Vagina (tissue), 2 donors: ENCODE measurements at regions not wholly inside any gene's neighbourhood (a gene's known extent, or its start where the extent isn't known, plus 50 kb on each side); places are given as distances from the start of the nearest gene placed in this dataset.

Experiments used
- DNase-seq, 2 donors: peaks; one replicate each; pipeline ENCODE4 v3.0.0-alpha.2; 2017; ENCODE audit errors: extremely low spot score in 2 of 2
- H3K27ac ChIP-seq: fragments of 200-600 bp; sonication (generic); one replicate; pipeline ENCODE4 v1.5.1; 2019
- H3K27me3 ChIP-seq: fragments of 200-600 bp; sonication (generic); one replicate; pipeline ENCODE4 v1.5.1; 2019
- H3K36me3 ChIP-seq, 2 donors: fragments of 200-600 bp; sonication (generic); one replicate each; pipeline ENCODE4 v1.5.1; 2017 to 2019
- H3K4me1 ChIP-seq: fragments of 200-600 bp; sonication (generic); one replicate; pipeline ENCODE4 v1.5.1; 2019
- H3K4me3 ChIP-seq, 2 donors: fragments of 200-600 bp; sonication (generic); 1 replicate in 1 of 2; 2 replicates in 1 of 2; pipeline ENCODE4 v1.5.1; 2016 to 2019
- H3K9me3 ChIP-seq: fragments of 200-600 bp; sonication (generic); one replicate; pipeline ENCODE4 v1.5.1; 2019
- CTCF ChIP-seq, 3 experiments: fragments of 450-650 bp in 2 of 3; fragments of 200-600 bp in 1 of 3; sonication (generic) in 1 of 3; IDR thresholded peaks; one replicate each; pipeline ENCODE4 v1.5.1; 2017 to 2019; ENCODE audit warnings: antibody characterized with exemption in 3 of 3, mild to moderate bottlenecking in 2 of 3, moderate library complexity in 2 of 3
- POLR2A ChIP-seq, 2 donors: fragments of 450-650 bp; IDR thresholded peaks; one replicate each; pipeline ENCODE4 v1.6.1; 2017; ENCODE audit warnings: antibody characterized with exemption in 2 of 2, mild to moderate bottlenecking in 2 of 2, moderate library complexity in 2 of 2
- POLR2AphosphoS5 ChIP-seq, 2 donors: sonication (generic); formaldehyde crosslinking; IDR thresholded peaks; one replicate each; pipeline ENCODE4 v1.9.0; 2017; ENCODE audit warnings: antibody characterized with exemption in 2 of 2, mild to moderate bottlenecking in 2 of 2, low read depth in 1 of 2; ENCODE audit not compliant: insufficient read depth in 1 of 2
- intact Hi-C: fragments of 100-400 bp; cut with DNase I; formaldehyde crosslinking; loops from one replicate; pipeline ENCODE4 v1.15.1; 2023

- no peaks in the 10 kb centered on the region for H3K27me3 ChIP-seq
- no peak for DNase-seq
- no peaks in the 10 kb centered on the region for H3K36me3 ChIP-seq
- TF ChIP-seq POLR2A (IDR thresholded peaks at IDR 0.05) (no peak), POLR2AphosphoS5 (IDR thresholded peaks at IDR 0.05; ENCODE audit: insufficient read depth in 1 of 2, low read depth in 1 of 2) (no peak), CTCF (IDR thresholded peaks at IDR 0.05) (no peak)
- no peak overlapping the region for H3K4me3 ChIP-seq
- no peak overlapping the region for H3K27ac ChIP-seq
- H3K4me1 ChIP-seq: no peaks in the 10 kb centered on the region
- no peaks in the 10 kb centered on the region for H3K9me3 ChIP-seq
- intact Hi-C loops: no loop called here
These were observed 427.5 kb downstream of the ADRA2A start for GRCh38 chr10:111504376-111504775.

- no peaks in the 10 kb centered on the region for H3K9me3 ChIP-seq
- no peaks in the 10 kb centered on the region for H3K4me1 ChIP-seq
- no peak overlapping the region for H3K27ac ChIP-seq
- DNase-seq: no peak
- no peaks in the 10 kb centered on the region for H3K36me3 ChIP-seq
- H3K4me3 ChIP-seq: no peak overlapping the region
- H3K27me3 ChIP-seq: no peaks in the 10 kb centered on the region
- no peak for TF ChIP-seq POLR2AphosphoS5 (IDR thresholded peaks at IDR 0.05; ENCODE audit: insufficient read depth in 1 of 2, low read depth in 1 of 2)
- no peak for TF ChIP-seq POLR2A (IDR thresholded peaks at IDR 0.05)
- no peak for TF ChIP-seq CTCF (IDR thresholded peaks at IDR 0.05)
- intact Hi-C loops: no loop called here
These were observed 429.6 kb downstream of the ADRA2A start for GRCh38 chr10:111506266-111507034.

- DNase-seq: no peak
- no peak for TF ChIP-seq POLR2AphosphoS5 (IDR thresholded peaks at IDR 0.05; ENCODE audit: insufficient read depth in 1 of 2, low read depth in 1 of 2)
- TF ChIP-seq POLR2A (IDR thresholded peaks at IDR 0.05): no peak
- no peak for TF ChIP-seq CTCF (IDR thresholded peaks at IDR 0.05)
- Histone ChIP-seq H3K36me3 (no peaks in the 10 kb centered on the region), H3K4me1 (no peaks in the 10 kb centered on the region), H3K9me3 (no peaks in the 10 kb centered on the region), H3K27me3 (no peaks in the 10 kb centered on the region), H3K27ac (no peak overlapping the region), H3K4me3 (no peak overlapping the region)
- intact Hi-C loops: no loop called here
These were observed 434.9 kb downstream of the ADRA2A start for GRCh38 chr10:111511751-111512150.

GRCh38 chr10:111515264-111515663 is 438.4 kb downstream of the ADRA2A start:
- Histone ChIP-seq H3K36me3 (no peaks in the 10 kb centered on the region), H3K4me3 (no peak overlapping the region), H3K27me3 (no peaks in the 10 kb centered on the region), H3K4me1 (no peaks in the 10 kb centered on the region), H3K9me3 (no peaks in the 10 kb centered on the region), H3K27ac (no peak overlapping the region)
- no peak for DNase-seq
- intact Hi-C loops: no loop called here
- TF ChIP-seq POLR2A (IDR thresholded peaks at IDR 0.05) (no peak), CTCF (IDR thresholded peaks at IDR 0.05) (no peak), POLR2AphosphoS5 (IDR thresholded peaks at IDR 0.05; ENCODE audit: insufficient read depth in 1 of 2, low read depth in 1 of 2) (no peak)

GRCh38 chr10:111515706-111516105 is 438.9 kb downstream of the ADRA2A start:
- no peak overlapping the region for H3K4me3 ChIP-seq
- H3K36me3 ChIP-seq: no peaks in the 10 kb centered on the region

More at GRCh38 chr10:111515706-111516105, 438.9 kb downstream of the ADRA2A start:
- H3K27ac ChIP-seq: no peak overlapping the region
- TF ChIP-seq POLR2AphosphoS5 (IDR thresholded peaks at IDR 0.05; ENCODE audit: insufficient read depth in 1 of 2, low read depth in 1 of 2) (no peak), CTCF (IDR thresholded peaks at IDR 0.05) (no peak), POLR2A (IDR thresholded peaks at IDR 0.05) (no peak)
- DNase-seq: no peak
- H3K4me1 ChIP-seq: no peaks in the 10 kb centered on the region
- H3K9me3 ChIP-seq: no peaks in the 10 kb centered on the region
- intact Hi-C loops: no loop called here
- no peaks in the 10 kb centered on the region for H3K27me3 ChIP-seq
